Astrocyte of the cerebellum (primary cell): ENCODE measurements at regions not wholly inside any gene's neighbourhood (a gene's known extent, or its start where the extent isn't known, plus 50 kb on each side); places are given as distances from the start of the nearest gene placed in this dataset.
"Not testable (repeated sequence)": the region's sequence is repeated elsewhere in the genome, so short reads cannot be mapped to it uniquely, and the experiment has no call there.

Experiments used
- DNase-seq: peaks from one replicate; pipeline ENCODE4 v3.0.0-alpha.2; 2011; ENCODE audit warnings: low read depth
- H3K4me3 ChIP-seq: 2 replicates; pipeline ENCODE4 v1.5.1; 2011; ENCODE audit warnings: mild to moderate bottlenecking, low read depth, low read length, moderate library complexity
- CTCF ChIP-seq: IDR thresholded peaks from 2 replicates; pipeline ENCODE4 v1.5.1; 2012; ENCODE audit warnings: low read length, low read depth, moderate library complexity, mild to moderate bottlenecking; ENCODE audit errors: missing control alignments
- in situ Hi-C: cut with HindIII; loops from 2 replicates; pipeline ENCODE4 v1.10.0; 2017; ENCODE audit warnings: low sequenced_read_pairs

GRCh38 chr2:224122542-224122941, 83.5 kb upstream of the SERPINE2 start:
- TF ChIP-seq CTCF = no peak
- DNase-seq = no peak
- H3K4me3 ChIP-seq = no peak overlapping the region
- in situ Hi-C loops = no loop called here

- in situ Hi-C loops = no loop called here
- no peak for DNase-seq
- H3K4me3 ChIP-seq = no peak overlapping the region
- no peak for TF ChIP-seq CTCF
Measured at GRCh38 chr2:224121406-224122067, 82.5 kb upstream of the SERPINE2 start.

GRCh38 chr2:224120986-224121385, 81.9 kb upstream of the SERPINE2 start:
- H3K4me3 ChIP-seq = no peak overlapping the region
- no peak for TF ChIP-seq CTCF
- DNase-seq = no peak
- in situ Hi-C loops = no loop called here

GRCh38 chr2:224119846-224120245, 80.8 kb upstream of the SERPINE2 start:
- DNase-seq, H3K4me3 ChIP-seq, in situ Hi-C loops: not testable (repeated sequence)

GRCh38 chr2:224114428-224114827, 75.3 kb upstream of the SERPINE2 start:
- H3K4me3 ChIP-seq = no peak overlapping the region
- in situ Hi-C loops = no loop called here
- TF ChIP-seq CTCF = no peak
- DNase-seq = no peak

- in situ Hi-C loops, DNase-seq, H3K4me3 ChIP-seq: not testable (repeated sequence)
Measured at GRCh38 chr2:224113930-224114329, 74.8 kb upstream of the SERPINE2 start.

- TF ChIP-seq CTCF = no peak
- in situ Hi-C loops = no loop called here
- no peak for DNase-seq
- H3K4me3 ChIP-seq = no peak overlapping the region
Measured at GRCh38 chr2:224111576-224111975, 72.5 kb upstream of the SERPINE2 start.

- no peak for DNase-seq
- no peak for TF ChIP-seq CTCF
- in situ Hi-C loops = no loop called here
- H3K4me3 ChIP-seq = no peak overlapping the region
Measured at GRCh38 chr2:224110811-224111210, 71.7 kb upstream of the SERPINE2 start.
